Ishikawa (cell line): ENCODE measurements at regions not wholly inside any gene's neighbourhood (a gene's known extent, or its start where the extent isn't known, plus 50 kb on each side); places are given as distances from the start of the nearest gene placed in this dataset.

Experiments
- CEBPB ChIP-seq: IDR thresholded peaks from 2 replicates; pipeline ENCODE4 v1.6.1; 2012
- CREB1 ChIP-seq: IDR thresholded peaks from 2 replicates; pipeline ENCODE4 v1.6.1; 2012; ENCODE audit warnings: low read depth
- EGR1 ChIP-seq: IDR thresholded peaks from 2 replicates; pipeline ENCODE4 v1.6.1; 2012
- EP300 ChIP-seq: IDR thresholded peaks from 2 replicates; pipeline ENCODE4 v1.6.1; 2012; ENCODE audit warnings: borderline replicate concordance
- FOXM1 ChIP-seq: IDR thresholded peaks from 2 replicates; pipeline ENCODE4 v1.6.1; 2012; ENCODE audit warnings: low read depth, borderline replicate concordance
- MAX ChIP-seq: IDR thresholded peaks from 2 replicates; pipeline ENCODE4 v1.6.1; 2012
- RAD21 ChIP-seq: IDR thresholded peaks from 2 replicates; pipeline ENCODE4 v1.6.1; 2012; ENCODE audit warnings: low read depth
- REST ChIP-seq: IDR thresholded peaks from 2 replicates; pipeline ENCODE4 v1.6.1; 2012; ENCODE audit warnings: low read depth, mild to moderate bottlenecking
- TCF12 ChIP-seq: IDR thresholded peaks from 2 replicates; pipeline ENCODE4 v1.6.1; 2012; ENCODE audit warnings: low read depth
- TEAD4 ChIP-seq: IDR thresholded peaks from 2 replicates; pipeline ENCODE4 v1.6.1; 2012
- YY1 ChIP-seq: IDR thresholded peaks from 2 replicates; pipeline ENCODE4 v1.6.1; 2012; ENCODE audit warnings: low read depth

DNA sequence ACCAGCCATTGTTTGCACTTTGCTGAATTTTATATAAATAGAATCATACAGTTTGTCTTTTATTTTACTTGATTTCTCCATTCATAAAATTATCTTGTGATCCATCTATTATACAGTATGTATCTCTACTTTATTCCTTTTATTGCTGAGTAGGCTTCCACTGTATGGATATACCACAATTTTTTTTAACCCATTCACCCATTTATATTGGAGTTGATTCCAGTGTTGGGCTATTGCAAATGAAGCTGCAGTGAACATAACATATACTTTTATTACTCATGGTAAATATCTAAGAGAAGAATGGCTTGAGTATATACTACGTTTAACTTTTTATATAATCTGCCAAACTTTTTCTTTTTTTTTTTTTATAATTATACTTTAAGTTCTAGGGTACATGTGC lies 463.6 kb downstream of the ETNK1 start:
- TF ChIP-seq REST (no peak), FOXM1 (no peak), MAX (no peak), EP300 (no peak), CEBPB (no peak), TEAD4 (no peak), EGR1 (no peak), RAD21 (no peak), TCF12 (no peak), CREB1 (no peak), YY1 (no peak)
